ENCODE measurements at regions not wholly inside any gene's neighbourhood (a gene's known extent, or its start where the extent isn't known, plus 50 kb on each side); places are given as distances from the start of the nearest gene placed in this dataset.

- Histone ChIP-seq H3K4me3 (ENCODE audit: low read length in 3 of 3) (no peak overlapping the region), H3K4me1 (ENCODE audit: control insufficient read depth in 3 of 3, insufficient read depth in 3 of 3, low read length in 3 of 3) (no peaks in the 10 kb centered on the region), H3K36me3 (ENCODE audit: control insufficient read depth in 3 of 3, insufficient read depth in 3 of 3, low read length in 3 of 3) (no peaks in the 10 kb centered on the region), H3K27ac (ENCODE audit: low read depth, low read length) (no peak overlapping the region), H3K9me3 (ENCODE audit: control insufficient read depth in 3 of 3, low read length in 3 of 3) (no peaks in the 10 kb centered on the region), H3K9ac (ENCODE audit: low read depth in 1 of 3, low read length in 3 of 3) (no peak overlapping the region), H3K27me3 (ENCODE audit: control insufficient read depth in 3 of 3, insufficient read depth in 3 of 3, low read length in 3 of 3) (peaks cover 41 to 67% (median 45%) of the 10 kb centered on the region in 3 donors)
These were observed 85.2 kb upstream of the NKD1 start for GRCh38 chr16:50462793-50463507.

DNA sequence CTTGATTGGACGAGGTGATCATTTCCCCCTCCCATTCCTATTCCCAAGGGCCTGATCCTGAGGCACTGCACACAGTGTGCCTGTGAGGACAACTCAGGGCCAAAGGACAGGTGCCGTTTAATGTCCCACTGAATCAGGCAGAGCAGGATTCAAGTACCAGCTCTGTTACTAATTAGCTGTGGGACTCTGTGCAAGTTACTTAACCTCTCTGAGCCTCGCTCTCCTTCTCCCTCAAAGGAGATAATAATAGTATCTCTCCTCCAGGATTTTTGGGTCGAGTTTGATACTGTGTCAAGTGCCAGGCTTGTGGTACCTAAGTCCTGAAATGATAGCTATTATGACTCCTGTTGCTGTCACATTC lies 86.8 kb upstream of the NKD1 start:
- H3K9ac ChIP-seq (ENCODE audit: low read depth in 1 of 3, low read length in 3 of 3): no peak overlapping the region
- H3K27me3 ChIP-seq (ENCODE audit: control insufficient read depth in 3 of 3, insufficient read depth in 3 of 3, low read length in 3 of 3): peaks cover 32 to 65% (median 38%) of the 10 kb centered on the region in 3 donors
- H3K27ac ChIP-seq (ENCODE audit: low read depth, low read length): no peak overlapping the region
- no peaks in the 10 kb centered on the region for H3K9me3 ChIP-seq (ENCODE audit: control insufficient read depth in 3 of 3, low read length in 3 of 3)
- H3K4me1 ChIP-seq (ENCODE audit: control insufficient read depth in 3 of 3, insufficient read depth in 3 of 3, low read length in 3 of 3): no peaks in the 10 kb centered on the region
- H3K36me3 ChIP-seq (ENCODE audit: control insufficient read depth in 3 of 3, insufficient read depth in 3 of 3, low read length in 3 of 3): no peaks in the 10 kb centered on the region
- H3K4me3 ChIP-seq (ENCODE audit: low read length in 3 of 3): no peak overlapping the region

GRCh38 chr16:50460538-50461399 lies 87.4 kb upstream of the NKD1 start:
- H3K9me3 ChIP-seq (ENCODE audit: control insufficient read depth in 3 of 3, low read length in 3 of 3): no peaks in the 10 kb centered on the region
- H3K27me3 ChIP-seq (ENCODE audit: control insufficient read depth in 3 of 3, insufficient read depth in 3 of 3, low read length in 3 of 3): peaks cover 26 to 65% (median 37%) of the 10 kb centered on the region in 3 donors

DNA sequence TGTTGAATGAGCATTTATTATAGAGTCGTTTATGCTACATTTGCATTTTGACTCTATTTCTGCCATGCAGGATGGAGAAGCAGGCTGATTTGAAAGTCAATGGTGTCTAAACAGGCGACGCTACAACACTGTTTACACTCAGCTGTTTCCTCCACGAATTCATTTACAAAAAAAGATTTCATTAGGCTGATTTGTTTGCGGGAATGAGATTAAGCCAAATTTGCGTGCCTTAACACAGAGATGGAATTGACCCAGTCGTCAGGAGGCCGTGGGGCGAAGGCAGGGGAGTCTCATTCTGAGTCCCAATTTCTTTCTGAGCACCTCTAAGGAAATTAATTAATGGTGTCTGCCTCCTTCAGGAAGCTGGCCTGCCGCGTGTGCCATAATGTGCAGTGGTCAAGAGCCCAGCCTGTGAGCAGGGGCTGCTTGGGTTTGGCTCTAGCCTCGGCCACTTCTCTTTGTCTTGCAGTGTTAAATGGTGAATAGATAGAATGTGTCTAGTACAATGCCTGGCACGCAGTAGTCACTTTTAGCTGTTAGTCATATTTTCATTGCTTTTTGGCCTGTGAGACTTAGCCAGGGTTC lies 88.6 kb upstream of the NKD1 start:
- no peak overlapping the region for H3K27ac ChIP-seq (ENCODE audit: low read depth, low read length)
- H3K27me3 ChIP-seq (ENCODE audit: control insufficient read depth in 3 of 3, insufficient read depth in 3 of 3, low read length in 3 of 3): peaks cover 17 to 55% (median 28%) of the 10 kb centered on the region in 3 donors
- no peak overlapping the region for H3K4me3 ChIP-seq (ENCODE audit: low read length in 3 of 3)
- H3K9me3 ChIP-seq (ENCODE audit: control insufficient read depth in 3 of 3, low read length in 3 of 3): no peaks in the 10 kb centered on the region
- H3K9ac ChIP-seq (ENCODE audit: low read depth in 1 of 3, low read length in 3 of 3): no peak overlapping the region
- no peaks in the 10 kb centered on the region for H3K36me3 ChIP-seq (ENCODE audit: control insufficient read depth in 3 of 3, insufficient read depth in 3 of 3, low read length in 3 of 3)
- no peaks in the 10 kb centered on the region for H3K4me1 ChIP-seq (ENCODE audit: control insufficient read depth in 3 of 3, insufficient read depth in 3 of 3, low read length in 3 of 3)

More at GRCh38 chr16:50460538-50461399, 87.4 kb upstream of the NKD1 start:
- no peak overlapping the region for H3K27ac ChIP-seq (ENCODE audit: low read depth, low read length)
- no peak overlapping the region for H3K9ac ChIP-seq (ENCODE audit: low read depth in 1 of 3, low read length in 3 of 3)
- H3K36me3 ChIP-seq (ENCODE audit: control insufficient read depth in 3 of 3, insufficient read depth in 3 of 3, low read length in 3 of 3): no peaks in the 10 kb centered on the region
- H3K4me1 ChIP-seq (ENCODE audit: control insufficient read depth in 3 of 3, insufficient read depth in 3 of 3, low read length in 3 of 3): no peaks in the 10 kb centered on the region
- no peak overlapping the region for H3K4me3 ChIP-seq (ENCODE audit: low read length in 3 of 3)

DNA sequence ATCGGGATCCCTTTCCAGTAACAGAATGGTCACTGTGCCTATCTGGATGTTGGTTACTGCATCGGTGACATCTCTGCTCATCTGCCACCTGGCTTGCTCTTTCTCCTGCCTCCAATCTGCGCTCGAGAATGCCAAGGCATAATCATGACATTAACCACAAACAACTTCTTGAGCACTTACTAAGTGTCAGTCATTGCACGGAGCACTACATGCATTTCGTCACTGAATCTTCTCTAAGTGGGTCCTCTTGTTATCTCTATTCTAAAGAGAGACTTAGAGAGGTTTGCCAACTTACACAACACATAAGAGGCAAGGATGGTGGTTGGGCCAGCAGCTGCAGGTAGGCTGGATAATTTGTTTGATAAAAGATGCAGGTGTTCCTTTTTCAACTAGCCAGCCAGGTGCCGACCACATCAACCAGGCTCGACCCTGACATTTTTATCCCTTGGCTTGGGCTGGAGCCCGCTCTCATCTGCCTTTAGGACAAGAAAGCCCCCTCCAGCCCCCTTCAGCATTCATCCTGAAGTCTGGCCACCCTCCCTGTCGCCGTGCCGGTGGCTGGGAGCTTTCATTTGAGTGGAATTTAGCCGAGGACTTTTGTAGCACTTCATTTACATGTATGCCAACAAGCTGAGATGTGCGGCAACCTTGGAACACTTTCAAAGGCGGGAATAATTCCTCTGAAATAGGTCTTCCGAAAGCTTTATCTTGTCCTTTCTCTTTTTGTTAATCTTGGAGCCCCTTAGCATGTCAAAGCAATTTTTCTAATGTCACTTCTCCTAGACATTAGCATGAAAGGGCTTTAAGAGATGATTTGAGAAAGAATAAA lies 89.3 kb upstream of the NKD1 start:
- H3K36me3 ChIP-seq (ENCODE audit: control insufficient read depth in 3 of 3, insufficient read depth in 3 of 3, low read length in 3 of 3): no peaks in the 10 kb centered on the region
- H3K9me3 ChIP-seq (ENCODE audit: control insufficient read depth in 3 of 3, low read length in 3 of 3): no peaks in the 10 kb centered on the region
- H3K9ac ChIP-seq (ENCODE audit: low read depth in 1 of 3, low read length in 3 of 3): no peak overlapping the region
- H3K4me3 ChIP-seq (ENCODE audit: low read length in 3 of 3): no peak overlapping the region
- no peak overlapping the region for H3K27ac ChIP-seq (ENCODE audit: low read depth, low read length)
- peaks cover 17 to 55% (median 28%) of the 10 kb centered on the region in 3 donors for H3K27me3 ChIP-seq (ENCODE audit: control insufficient read depth in 3 of 3, insufficient read depth in 3 of 3, low read length in 3 of 3)
- no peaks in the 10 kb centered on the region for H3K4me1 ChIP-seq (ENCODE audit: control insufficient read depth in 3 of 3, insufficient read depth in 3 of 3, low read length in 3 of 3)

DNA sequence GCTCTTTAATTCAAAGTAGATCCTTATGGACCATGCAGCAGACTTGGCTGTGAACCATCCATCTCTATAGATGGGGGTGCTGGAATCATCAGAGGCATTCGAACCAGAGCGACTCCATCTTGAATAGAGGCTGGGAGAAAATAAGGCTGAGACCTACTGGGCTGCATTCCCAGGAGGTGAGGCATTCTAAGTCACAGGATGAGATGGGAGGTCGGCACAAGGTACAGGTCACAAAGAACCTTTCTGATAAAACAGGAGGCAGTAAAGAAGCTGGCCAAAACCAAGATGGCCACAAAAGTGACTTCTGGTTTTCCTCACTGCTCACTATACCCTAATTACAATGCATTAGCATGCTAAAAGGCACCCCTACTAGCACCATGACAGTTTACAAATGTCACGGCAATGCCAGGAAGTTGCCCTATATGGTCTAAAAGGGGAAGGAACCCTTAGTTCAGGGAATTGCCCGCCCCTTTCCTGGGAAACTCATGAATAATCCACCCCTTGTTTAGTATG lies 89.2 kb upstream of the BRD7 start:
- Histone ChIP-seq H3K27ac (ENCODE audit: low read depth, low read length) (no peak overlapping the region), H3K4me3 (ENCODE audit: low read length in 3 of 3) (no peak overlapping the region), H3K36me3 (ENCODE audit: control insufficient read depth in 3 of 3, insufficient read depth in 3 of 3, low read length in 3 of 3) (no peaks in the 10 kb centered on the region), H3K9ac (ENCODE audit: low read depth in 1 of 3, low read length in 3 of 3) (no peak overlapping the region), H3K9me3 (ENCODE audit: control insufficient read depth in 3 of 3, low read length in 3 of 3) (no peaks in the 10 kb centered on the region), H3K4me1 (ENCODE audit: control insufficient read depth in 3 of 3, insufficient read depth in 3 of 3, low read length in 3 of 3) (no peaks in the 10 kb centered on the region), H3K27me3 (ENCODE audit: control insufficient read depth in 3 of 3, insufficient read depth in 3 of 3, low read length in 3 of 3) (peaks cover 17 to 48% (median 26%) of the 10 kb centered on the region in 3 donors)

GRCh38 chr16:50457423-50457822 lies 88.6 kb upstream of the BRD7 start:
- Histone ChIP-seq H3K4me3 (ENCODE audit: low read length in 3 of 3) (no peak overlapping the region), H3K27me3 (ENCODE audit: control insufficient read depth in 3 of 3, insufficient read depth in 3 of 3, low read length in 3 of 3) (peaks cover 17 to 44% (median 26%) of the 10 kb centered on the region in 3 donors), H3K36me3 (ENCODE audit: control insufficient read depth in 3 of 3, insufficient read depth in 3 of 3, low read length in 3 of 3) (no peaks in the 10 kb centered on the region), H3K4me1 (ENCODE audit: control insufficient read depth in 3 of 3, insufficient read depth in 3 of 3, low read length in 3 of 3) (no peaks in the 10 kb centered on the region), H3K27ac (ENCODE audit: low read depth, low read length) (no peak overlapping the region), H3K9me3 (ENCODE audit: control insufficient read depth in 3 of 3, low read length in 3 of 3) (no peaks in the 10 kb centered on the region), H3K9ac (ENCODE audit: low read depth in 1 of 3, low read length in 3 of 3) (no peak overlapping the region)

- no peak overlapping the region for H3K27ac ChIP-seq (ENCODE audit: low read depth, low read length)
- no peaks in the 10 kb centered on the region for H3K4me1 ChIP-seq (ENCODE audit: control insufficient read depth in 3 of 3, insufficient read depth in 3 of 3, low read length in 3 of 3)
- peaks cover 9 to 30% (median 14%) of the 10 kb centered on the region in 3 donors for H3K27me3 ChIP-seq (ENCODE audit: control insufficient read depth in 3 of 3, insufficient read depth in 3 of 3, low read length in 3 of 3)
- H3K36me3 ChIP-seq (ENCODE audit: control insufficient read depth in 3 of 3, insufficient read depth in 3 of 3, low read length in 3 of 3): no peaks in the 10 kb centered on the region
- H3K4me3 ChIP-seq (ENCODE audit: low read length in 3 of 3): no peak overlapping the region
- no peak overlapping the region for H3K9ac ChIP-seq (ENCODE audit: low read depth in 1 of 3, low read length in 3 of 3)
- no peaks in the 10 kb centered on the region for H3K9me3 ChIP-seq (ENCODE audit: control insufficient read depth in 3 of 3, low read length in 3 of 3)
These were observed 86.6 kb upstream of the BRD7 start for GRCh38 chr16:50455288-50455845.

GRCh38 chr16:50453446-50453845 lies 84.7 kb upstream of the BRD7 start:
- Histone ChIP-seq H3K9me3 (ENCODE audit: control insufficient read depth in 3 of 3, low read length in 3 of 3) (no peaks in the 10 kb centered on the region), H3K4me3 (ENCODE audit: low read length in 3 of 3) (no peak overlapping the region), H3K27me3 (ENCODE audit: control insufficient read depth in 3 of 3, insufficient read depth in 3 of 3, low read length in 3 of 3) (peaks cover 14 to 24% (median 15%) of the 10 kb centered on the region in 3 donors), H3K27ac (ENCODE audit: low read depth, low read length) (no peak overlapping the region), H3K36me3 (ENCODE audit: control insufficient read depth in 3 of 3, insufficient read depth in 3 of 3, low read length in 3 of 3) (no peaks in the 10 kb centered on the region), H3K4me1 (ENCODE audit: control insufficient read depth in 3 of 3, insufficient read depth in 3 of 3, low read length in 3 of 3) (no peaks in the 10 kb centered on the region), H3K9ac (ENCODE audit: low read depth in 1 of 3, low read length in 3 of 3) (no peak overlapping the region)
